GM18519 (cell line): ENCODE measurements at regions not wholly inside any gene's neighbourhood (a gene's known extent, or its start where the extent isn't known, plus 50 kb on each side); places are given as distances from the start of the nearest gene placed in this dataset.

Experiments
- ATAC-seq: cut with Tn5 transposase; IDR thresholded peaks from one replicate; pipeline ENCODE4 v1.9.1; 2021; ENCODE audit warnings: mild to moderate bottlenecking, moderate library complexity; ENCODE audit not compliant: unreplicated experiment, low FRiP score

GRCh38 chr14:65277027-65277426 lies 135.5 kb upstream of the FUT8 start:
- no peak for ATAC-seq

GRCh38 chr14:65277580-65278270 lies 134.8 kb upstream of the FUT8 start:
- no peak for ATAC-seq

- no peak for ATAC-seq
These were observed 133.9 kb upstream of the FUT8 start for GRCh38 chr14:65278589-65278988.

GRCh38 chr14:65279510-65279909 lies 133.0 kb upstream of the FUT8 start:
- ATAC-seq: no peak

- ATAC-seq: no peak
These were observed 132.6 kb upstream of the FUT8 start for GRCh38 chr14:65279958-65280357.

- ATAC-seq: no peak
These were observed 131.9 kb upstream of the FUT8 start for GRCh38 chr14:65280653-65281052.

GRCh38 chr14:65281991-65282895 lies 130.3 kb upstream of the FUT8 start:
- ATAC-seq: no peak

GRCh38 chr14:65282896-65283253 lies 129.7 kb upstream of the FUT8 start:
- no peak for ATAC-seq

GRCh38 chr14:65286443-65286842 lies 126.1 kb upstream of the FUT8 start:
- ATAC-seq: no peak

- peak; percentile 47 for ATAC-seq
These were observed 125.0 kb upstream of the FUT8 start for GRCh38 chr14:65287264-65288131.

GRCh38 chr14:65290830-65291229 lies 121.7 kb upstream of the FUT8 start:
- ATAC-seq: no peak

- no peak for ATAC-seq
These were observed 121.0 kb upstream of the FUT8 start for GRCh38 chr14:65291531-65291930.

GRCh38 chr14:65294816-65295215 lies 117.7 kb upstream of the FUT8 start:
- no peak for ATAC-seq

GRCh38 chr14:65296402-65296801 lies 116.1 kb upstream of the FUT8 start:
- no peak for ATAC-seq

GRCh38 chr14:65296876-65297275 lies 115.7 kb upstream of the FUT8 start:
- ATAC-seq: no peak

GRCh38 chr14:65297744-65298143 lies 114.8 kb upstream of the FUT8 start:
- no peak for ATAC-seq

GRCh38 chr14:65299826-65300225 lies 112.7 kb upstream of the FUT8 start:
- no peak for ATAC-seq

GRCh38 chr14:65301862-65302539 lies 110.5 kb upstream of the FUT8 start:
- ATAC-seq: peak; percentile 53

- peak; percentile 55 for ATAC-seq
These were observed 109.8 kb upstream of the FUT8 start for GRCh38 chr14:65302571-65303189.
